AG20443 (cell line): ENCODE measurements at regions not wholly inside any gene's neighbourhood (a gene's known extent, or its start where the extent isn't known, plus 50 kb on each side); places are given as distances from the start of the nearest gene placed in this dataset.
"Not testable (repeated sequence)": the region's sequence is repeated elsewhere in the genome, so short reads cannot be mapped to it uniquely, and the experiment has no call there.

ENCODE experiments used
- DNase-seq: peaks from one replicate; pipeline ENCODE4 v3.0.0; 2012; ENCODE audit warnings: low spot score, mixed read lengths

GRCh38 chr3:144523396-144523795 lies 551.8 kb downstream of the DIPK2A start:
- no peak for DNase-seq

GRCh38 chr3:144524531-144524930 lies 552.9 kb downstream of the DIPK2A start:
- no peak for DNase-seq

- no peak for DNase-seq
Measured at GRCh38 chr3:144529566-144529965, 557.9 kb downstream of the DIPK2A start.

GRCh38 chr3:144544871-144545270 lies 573.2 kb downstream of the DIPK2A start:
- no peak for DNase-seq

- no peak for DNase-seq
Measured at GRCh38 chr3:144546539-144546938, 574.9 kb downstream of the DIPK2A start.

GRCh38 chr3:144548346-144548745 lies 576.7 kb downstream of the DIPK2A start:
- no peak for DNase-seq

GRCh38 chr3:144549166-144549565 lies 577.5 kb downstream of the DIPK2A start:
- no peak for DNase-seq

GRCh38 chr3:144552346-144553057 lies 580.9 kb downstream of the DIPK2A start:
- no peak for DNase-seq

GRCh38 chr3:144553301-144553700 lies 581.7 kb downstream of the DIPK2A start:
- DNase-seq = no peak

- no peak for DNase-seq
Measured at GRCh38 chr3:144554889-144555288, 583.3 kb downstream of the DIPK2A start.

- peak; percentile 16 for DNase-seq
Measured at GRCh38 chr3:144556392-144556791, 584.8 kb downstream of the DIPK2A start.

- peak; percentile 5 for DNase-seq
Measured at GRCh38 chr3:144557515-144557914, 585.9 kb downstream of the DIPK2A start.

- DNase-seq = no peak
Measured at GRCh38 chr3:144564011-144564410, 592.4 kb downstream of the DIPK2A start.

GRCh38 chr3:144566320-144566719 lies 594.7 kb downstream of the DIPK2A start:
- no peak for DNase-seq

- no peak for DNase-seq
Measured at GRCh38 chr3:144569651-144570050, 598.0 kb downstream of the DIPK2A start.

GRCh38 chr3:144583871-144584270 lies 612.2 kb downstream of the DIPK2A start:
- DNase-seq = no peak

GRCh38 chr3:144585408-144585807 lies 613.8 kb downstream of the DIPK2A start:
- no peak for DNase-seq

GRCh38 chr3:144585953-144586352 lies 614.3 kb downstream of the DIPK2A start:
- DNase-seq = no peak

- DNase-seq = peak; percentile 23
Measured at GRCh38 chr3:144586382-144586781, 614.8 kb downstream of the DIPK2A start.

GRCh38 chr3:144590854-144591253 lies 619.2 kb downstream of the DIPK2A start:
- DNase-seq = peak; percentile 35

GRCh38 chr3:144593881-144594280 lies 622.3 kb downstream of the DIPK2A start:
- DNase-seq = no peak

GRCh38 chr3:144620236-144620635 lies 648.6 kb downstream of the DIPK2A start:
- not testable (repeated sequence) for DNase-seq

GRCh38 chr3:144622845-144623244 lies 651.2 kb downstream of the DIPK2A start:
- no peak for DNase-seq

GRCh38 chr3:144624656-144625055 lies 653.0 kb downstream of the DIPK2A start:
- no peak for DNase-seq
